ENCODE measurements at regions not wholly inside any gene's neighbourhood (a gene's known extent, or its start where the extent isn't known, plus 50 kb on each side); places are given as distances from the start of the nearest gene placed in this dataset.

- TF ChIP-seq, protein P1, sequence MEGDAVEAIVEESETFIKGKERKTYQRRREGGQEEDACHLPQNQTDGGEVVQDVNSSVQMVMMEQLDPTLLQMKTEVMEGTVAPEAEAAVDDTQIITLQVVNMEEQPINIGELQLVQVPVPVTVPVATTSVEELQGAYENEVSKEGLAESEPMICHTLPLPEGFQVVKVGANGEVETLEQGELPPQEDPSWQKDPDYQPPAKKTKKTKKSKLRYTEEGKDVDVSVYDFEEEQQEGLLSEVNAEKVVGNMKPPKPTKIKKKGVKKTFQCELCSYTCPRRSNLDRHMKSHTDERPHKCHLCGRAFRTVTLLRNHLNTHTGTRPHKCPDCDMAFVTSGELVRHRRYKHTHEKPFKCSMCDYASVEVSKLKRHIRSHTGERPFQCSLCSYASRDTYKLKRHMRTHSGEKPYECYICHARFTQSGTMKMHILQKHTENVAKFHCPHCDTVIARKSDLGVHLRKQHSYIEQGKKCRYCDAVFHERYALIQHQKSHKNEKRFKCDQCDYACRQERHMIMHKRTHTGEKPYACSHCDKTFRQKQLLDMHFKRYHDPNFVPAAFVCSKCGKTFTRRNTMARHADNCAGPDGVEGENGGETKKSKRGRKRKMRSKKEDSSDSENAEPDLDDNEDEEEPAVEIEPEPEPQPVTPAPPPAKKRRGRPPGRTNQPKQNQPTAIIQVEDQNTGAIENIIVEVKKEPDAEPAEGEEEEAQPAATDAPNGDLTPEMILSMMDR (conservative IDR thresholded peaks at IDR 0.05; ENCODE audit: low read length) = no peak
- no peak for TF ChIP-seq EZH2phosphoT487 (IDR thresholded peaks at IDR 0.05; ENCODE audit: borderline replicate concordance)
- Histone ChIP-seq H3K4me2 (ENCODE audit: low read depth, low read length, poor library complexity, severe bottlenecking) (no peak overlapping the region), H4K20me1 (ENCODE audit: insufficient read depth, low read length, poor library complexity, severe bottlenecking) (no peaks in the 10 kb centered on the region), H3K27me3 (ENCODE audit: insufficient read depth, low read length, poor library complexity, severe bottlenecking) (no peaks in the 10 kb centered on the region), H3F3A (ENCODE audit: low read depth) (no peaks in the 10 kb centered on the region), H3K36me3 (ENCODE audit: insufficient read depth, low read length) (no peaks in the 10 kb centered on the region), H3K4me1 (ENCODE audit: insufficient read depth, low read length, poor library complexity, severe bottlenecking) (no peaks in the 10 kb centered on the region), H3K9me3 (ENCODE audit: insufficient read depth, low read depth, low read length) (no peaks in the 10 kb centered on the region), H2AFZ (ENCODE audit: low read length) (no peak overlapping the region), H3K9me2 (replicated peaks; ENCODE audit: low read depth, low read length) (no peaks in the 10 kb centered on the region), H3K79me2 (ENCODE audit: insufficient read depth, low read length) (no peaks in the 10 kb centered on the region), H3K4me3 (ENCODE audit: low read length, poor library complexity, severe bottlenecking) (no peak overlapping the region), H3K9ac (ENCODE audit: low read depth, low read length, poor library complexity, severe bottlenecking) (no peak overlapping the region)
Measured at GRCh38 chr1:64323054-64323453, 119.6 kb downstream of the UBE2U start.

GRCh38 chr1:64323882-64324281 is 120.5 kb downstream of the UBE2U start:
- TF ChIP-seq, protein P1 (conservative IDR thresholded peaks at IDR 0.05; ENCODE audit: low read length) = no peak
- no peak for TF ChIP-seq EZH2phosphoT487 (IDR thresholded peaks at IDR 0.05; ENCODE audit: borderline replicate concordance)
- no peak overlapping the region for H3K9ac ChIP-seq (ENCODE audit: low read depth, low read length, poor library complexity, severe bottlenecking)

GRCh38 chr1:64325856-64326255 is 122.4 kb downstream of the UBE2U start:
- Histone ChIP-seq H4K20me1 (ENCODE audit: insufficient read depth, low read length, poor library complexity, severe bottlenecking) (no peaks in the 10 kb centered on the region), H3K27me3 (ENCODE audit: insufficient read depth, low read length, poor library complexity, severe bottlenecking) (no peaks in the 10 kb centered on the region), H3K4me3 (ENCODE audit: low read length, poor library complexity, severe bottlenecking) (no peak overlapping the region), H3K9me3 (ENCODE audit: insufficient read depth, low read depth, low read length) (no peaks in the 10 kb centered on the region), H3K4me1 (ENCODE audit: insufficient read depth, low read length, poor library complexity, severe bottlenecking) (no peaks in the 10 kb centered on the region), H3K36me3 (ENCODE audit: insufficient read depth, low read length) (no peaks in the 10 kb centered on the region), H3K9ac (ENCODE audit: low read depth, low read length, poor library complexity, severe bottlenecking) (no peak overlapping the region), H3K9me2 (replicated peaks; ENCODE audit: low read depth, low read length) (no peaks in the 10 kb centered on the region), H2AFZ (ENCODE audit: low read length) (no peak overlapping the region), H3K4me2 (ENCODE audit: low read depth, low read length, poor library complexity, severe bottlenecking) (no peak overlapping the region), H3F3A (ENCODE audit: low read depth) (no peaks in the 10 kb centered on the region), H3K79me2 (ENCODE audit: insufficient read depth, low read length) (no peaks in the 10 kb centered on the region)
- TF ChIP-seq, protein P1 (conservative IDR thresholded peaks at IDR 0.05; ENCODE audit: low read length) = no peak
- no peak for TF ChIP-seq EZH2phosphoT487 (IDR thresholded peaks at IDR 0.05; ENCODE audit: borderline replicate concordance)

More at GRCh38 chr1:64323882-64324281, 120.5 kb downstream of the UBE2U start:
- Histone ChIP-seq H3K9me2 (replicated peaks; ENCODE audit: low read depth, low read length) (no peaks in the 10 kb centered on the region), H3K9me3 (ENCODE audit: insufficient read depth, low read depth, low read length) (no peaks in the 10 kb centered on the region), H3K36me3 (ENCODE audit: insufficient read depth, low read length) (no peaks in the 10 kb centered on the region), H2AFZ (ENCODE audit: low read length) (no peak overlapping the region), H3K79me2 (ENCODE audit: insufficient read depth, low read length) (no peaks in the 10 kb centered on the region), H3K4me3 (ENCODE audit: low read length, poor library complexity, severe bottlenecking) (no peak overlapping the region), H3K27me3 (ENCODE audit: insufficient read depth, low read length, poor library complexity, severe bottlenecking) (no peaks in the 10 kb centered on the region), H3K4me2 (ENCODE audit: low read depth, low read length, poor library complexity, severe bottlenecking) (no peak overlapping the region), H3K4me1 (ENCODE audit: insufficient read depth, low read length, poor library complexity, severe bottlenecking) (no peaks in the 10 kb centered on the region), H3F3A (ENCODE audit: low read depth) (no peaks in the 10 kb centered on the region), H4K20me1 (ENCODE audit: insufficient read depth, low read length, poor library complexity, severe bottlenecking) (no peaks in the 10 kb centered on the region)
